ENCODE measurements at regions not wholly inside any gene's neighbourhood (a gene's known extent, or its start where the extent isn't known, plus 50 kb on each side); places are given as distances from the start of the nearest gene placed in this dataset.

DNA sequence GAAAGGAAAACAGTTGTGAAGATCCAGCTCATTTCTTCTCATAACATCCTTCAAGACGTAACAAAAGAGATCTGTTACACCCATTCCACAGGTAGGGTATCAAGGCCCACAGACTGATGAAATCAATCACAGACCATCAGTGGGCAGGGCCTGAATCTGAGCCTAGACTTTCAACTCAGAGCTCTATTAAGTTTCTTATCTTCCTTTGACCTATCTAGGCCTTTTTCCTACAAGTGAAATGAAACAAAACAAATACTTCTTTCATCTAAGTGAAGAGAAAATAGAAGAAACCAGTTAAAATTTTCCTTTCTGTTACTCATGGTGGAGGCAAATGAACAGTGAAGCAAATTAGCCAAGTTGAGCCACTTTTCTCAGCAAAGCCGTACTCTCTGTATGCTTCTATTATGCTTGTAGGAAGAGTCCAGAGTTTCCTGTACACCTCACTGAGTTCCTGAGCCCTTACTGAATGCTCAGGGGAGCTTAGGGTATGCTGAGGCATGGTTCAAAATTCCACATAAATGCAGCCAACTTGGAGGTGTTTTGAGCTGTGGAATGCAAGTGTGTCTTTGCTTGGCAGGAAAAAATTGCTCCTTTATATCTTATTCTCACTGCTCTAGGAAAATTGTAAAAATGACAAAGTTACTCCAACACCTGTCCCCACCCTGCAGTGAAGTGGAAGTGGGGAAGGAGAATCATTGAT is 91.9 kb downstream of the FEM1C start:
- TF ChIP-seq, protein P1, sequence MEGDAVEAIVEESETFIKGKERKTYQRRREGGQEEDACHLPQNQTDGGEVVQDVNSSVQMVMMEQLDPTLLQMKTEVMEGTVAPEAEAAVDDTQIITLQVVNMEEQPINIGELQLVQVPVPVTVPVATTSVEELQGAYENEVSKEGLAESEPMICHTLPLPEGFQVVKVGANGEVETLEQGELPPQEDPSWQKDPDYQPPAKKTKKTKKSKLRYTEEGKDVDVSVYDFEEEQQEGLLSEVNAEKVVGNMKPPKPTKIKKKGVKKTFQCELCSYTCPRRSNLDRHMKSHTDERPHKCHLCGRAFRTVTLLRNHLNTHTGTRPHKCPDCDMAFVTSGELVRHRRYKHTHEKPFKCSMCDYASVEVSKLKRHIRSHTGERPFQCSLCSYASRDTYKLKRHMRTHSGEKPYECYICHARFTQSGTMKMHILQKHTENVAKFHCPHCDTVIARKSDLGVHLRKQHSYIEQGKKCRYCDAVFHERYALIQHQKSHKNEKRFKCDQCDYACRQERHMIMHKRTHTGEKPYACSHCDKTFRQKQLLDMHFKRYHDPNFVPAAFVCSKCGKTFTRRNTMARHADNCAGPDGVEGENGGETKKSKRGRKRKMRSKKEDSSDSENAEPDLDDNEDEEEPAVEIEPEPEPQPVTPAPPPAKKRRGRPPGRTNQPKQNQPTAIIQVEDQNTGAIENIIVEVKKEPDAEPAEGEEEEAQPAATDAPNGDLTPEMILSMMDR (IDR thresholded peaks at IDR 0.05) = no peak
- TF ChIP-seq POLR2A (IDR thresholded peaks at IDR 0.05) = no peak

Data from upper lobe of left lung (tissue), 4 donors.